ENCODE measurements at regions not wholly inside any gene's neighbourhood (a gene's known extent, or its start where the extent isn't known, plus 50 kb on each side); places are given as distances from the start of the nearest gene placed in this dataset.
"Not testable (repeated sequence)": the region's sequence is repeated elsewhere in the genome, so short reads cannot be mapped to it uniquely, and the experiment has no call there.

DNA sequence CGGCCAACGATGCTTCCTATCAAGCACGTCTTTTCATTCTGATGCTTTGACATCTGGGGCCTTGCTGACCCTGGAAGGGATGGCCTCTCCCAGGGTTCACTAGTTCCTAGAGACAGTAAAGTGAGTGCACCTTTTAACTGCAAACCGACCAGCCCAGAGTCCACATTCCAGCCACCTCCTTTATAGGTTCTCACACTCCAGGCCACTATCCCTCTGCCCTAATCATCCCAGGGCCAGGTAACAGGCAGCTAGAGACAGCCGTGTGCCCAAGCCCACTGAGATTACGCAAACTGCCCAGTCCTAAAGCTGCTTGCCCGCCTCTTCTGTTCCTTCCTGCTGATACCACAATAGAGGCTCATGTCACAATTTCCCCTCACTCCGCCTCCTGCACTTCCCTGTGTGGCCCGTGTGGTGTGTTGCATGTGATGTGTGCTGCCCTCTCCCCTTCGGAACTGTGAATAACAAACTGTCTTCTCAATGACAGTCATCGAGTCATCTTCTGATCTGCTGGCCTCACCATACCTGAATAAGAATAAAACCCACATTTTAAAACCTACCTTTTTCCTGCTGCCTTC is 123.7 kb upstream of the EXOC2 start:
- DNase-seq: no peak

DNA sequence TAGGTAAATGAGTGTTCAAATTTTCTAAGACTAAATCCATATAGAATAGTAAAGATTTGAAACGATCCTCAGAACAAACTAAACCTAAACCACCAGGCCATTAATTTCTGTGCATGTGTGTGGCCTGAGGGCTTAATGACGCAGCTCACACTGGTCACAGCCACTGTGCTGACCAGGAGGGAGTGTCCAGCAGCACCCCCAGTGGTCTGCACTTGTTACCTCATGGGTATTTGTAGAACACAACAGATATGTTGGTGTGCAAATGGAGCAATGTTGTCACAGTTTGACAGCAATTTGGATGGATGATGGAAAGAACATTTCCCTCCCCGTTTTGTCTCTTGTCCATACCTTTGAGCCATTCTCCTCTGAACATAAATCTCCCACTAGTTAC is 122.4 kb upstream of the EXOC2 start:
- DNase-seq: no peak

DNA sequence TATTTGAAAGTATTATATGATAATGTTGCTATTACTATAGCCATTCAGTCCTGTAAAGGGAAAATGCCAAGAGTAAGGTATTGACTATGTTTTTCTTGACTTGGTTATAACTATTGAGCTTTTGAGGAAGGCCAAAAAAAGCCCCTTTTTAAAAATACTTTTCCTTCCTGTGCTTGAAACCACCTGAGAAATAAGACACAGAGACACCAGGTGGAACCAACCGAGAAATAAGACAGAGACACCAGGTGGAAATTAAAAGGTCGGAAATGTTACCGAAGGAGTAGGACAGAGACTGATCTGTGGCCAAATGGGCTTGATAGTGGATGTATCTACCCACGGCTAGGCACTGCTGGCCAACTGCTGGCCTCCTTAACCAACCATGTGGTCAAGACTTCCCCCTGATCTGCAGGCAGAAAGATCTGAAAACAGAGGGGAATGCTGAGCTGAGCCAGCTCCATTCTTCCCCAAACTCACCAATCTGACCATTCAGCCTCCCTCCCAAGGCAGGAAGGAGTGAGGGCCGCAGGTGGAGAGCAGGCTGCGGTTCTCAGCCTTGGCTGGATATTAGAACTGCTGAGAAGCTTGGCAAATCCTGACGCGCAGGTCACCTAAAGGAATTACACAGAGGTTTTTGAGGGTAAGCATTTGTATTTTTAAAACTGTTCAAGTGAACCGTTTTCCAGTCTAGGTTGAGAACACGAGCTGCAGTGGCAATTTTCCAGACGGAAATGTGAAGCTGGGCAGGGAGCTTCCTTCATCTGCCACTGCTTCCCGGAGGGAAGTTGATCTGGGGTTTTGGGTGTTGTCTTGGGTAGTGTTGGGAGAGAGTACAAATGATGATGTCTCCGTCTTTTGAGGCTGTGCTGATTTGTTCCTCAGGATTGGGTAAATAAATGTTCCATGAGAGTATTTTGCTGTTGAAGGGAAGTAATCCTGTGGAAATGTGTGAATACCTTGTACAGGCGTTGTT is 121.7 kb upstream of the EXOC2 start:
- DNase-seq: no peak

DNA sequence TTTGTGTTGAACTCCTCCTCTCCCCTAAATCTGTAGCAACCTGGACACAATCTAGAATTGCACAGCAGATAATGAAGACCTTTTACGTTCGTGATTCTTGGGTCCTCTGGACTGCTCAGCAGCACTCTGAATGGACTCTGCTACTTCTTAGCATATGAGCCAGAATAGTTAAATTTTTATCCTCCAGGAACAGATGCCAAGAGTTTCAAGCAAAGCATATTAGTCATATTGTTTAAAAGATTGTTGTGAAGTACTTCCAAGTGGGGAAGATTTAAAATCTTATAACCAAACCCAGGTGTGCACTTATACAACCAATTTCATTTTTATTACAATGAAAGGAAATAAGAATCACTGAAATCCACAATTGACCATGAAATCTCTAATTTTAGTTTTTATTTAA is 118.9 kb upstream of the EXOC2 start:
- DNase-seq: no peak

DNA sequence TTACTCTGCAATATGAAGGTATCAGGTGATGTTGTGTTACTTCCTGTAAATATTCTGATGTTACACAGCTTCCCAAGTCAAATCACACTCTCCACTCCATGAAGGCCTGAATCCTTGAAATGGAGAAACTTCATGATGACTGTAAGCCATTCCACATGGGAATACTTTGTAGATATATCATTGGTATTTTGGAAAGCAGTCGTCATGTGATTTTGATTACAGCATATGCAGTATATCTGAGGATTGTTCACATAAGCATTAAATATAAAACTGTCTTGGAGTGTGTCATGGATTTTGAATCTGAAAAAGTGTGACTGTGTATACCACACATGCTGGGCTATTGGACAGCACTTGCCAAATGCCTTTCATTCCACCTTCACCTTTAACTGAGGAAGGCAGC is 118.3 kb upstream of the EXOC2 start:
- DNase-seq: no peak

DNA sequence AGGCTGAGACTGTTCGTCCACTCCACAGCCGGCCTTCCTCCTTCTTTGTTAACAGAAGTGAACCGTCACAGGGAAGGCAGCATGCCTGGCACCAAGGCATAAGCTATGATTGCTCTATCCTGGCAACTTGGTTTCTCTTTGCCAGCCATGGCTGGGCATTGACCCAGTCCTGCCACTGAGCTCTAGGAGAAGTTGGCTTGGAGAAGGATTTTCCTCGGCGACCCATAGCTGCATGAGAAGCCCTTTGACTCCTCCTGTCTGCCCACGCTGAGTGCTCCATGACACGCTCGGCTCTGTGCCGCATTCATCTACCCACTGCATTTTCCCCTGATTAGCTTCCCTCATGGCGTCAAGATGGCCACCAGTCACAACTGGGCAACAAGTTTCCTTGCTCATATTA is 111.8 kb upstream of the EXOC2 start:
- DNase-seq: peak in 4 of 51 donors; percentile 12 to 31 (median 14)

DNA sequence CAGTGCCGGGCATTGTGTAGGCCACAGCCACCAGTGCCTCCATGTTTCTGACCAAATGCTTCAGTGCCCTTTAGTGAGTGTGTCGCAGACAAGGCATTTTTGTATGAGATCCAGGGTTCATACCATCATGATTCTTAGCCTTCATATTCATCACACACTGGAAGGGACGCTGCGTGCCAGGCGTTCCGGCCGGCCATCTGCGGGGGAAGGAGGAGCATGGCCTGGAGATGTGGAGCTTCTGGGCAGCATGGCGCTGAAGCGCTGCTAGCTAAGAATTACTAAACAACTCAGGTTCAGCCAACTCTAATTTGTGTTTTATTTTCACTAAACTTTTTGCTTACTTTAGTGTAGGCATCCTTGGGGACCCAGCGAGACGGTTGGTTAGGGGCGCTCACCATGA is 111.4 kb upstream of the EXOC2 start:
- no peak for DNase-seq

DNA sequence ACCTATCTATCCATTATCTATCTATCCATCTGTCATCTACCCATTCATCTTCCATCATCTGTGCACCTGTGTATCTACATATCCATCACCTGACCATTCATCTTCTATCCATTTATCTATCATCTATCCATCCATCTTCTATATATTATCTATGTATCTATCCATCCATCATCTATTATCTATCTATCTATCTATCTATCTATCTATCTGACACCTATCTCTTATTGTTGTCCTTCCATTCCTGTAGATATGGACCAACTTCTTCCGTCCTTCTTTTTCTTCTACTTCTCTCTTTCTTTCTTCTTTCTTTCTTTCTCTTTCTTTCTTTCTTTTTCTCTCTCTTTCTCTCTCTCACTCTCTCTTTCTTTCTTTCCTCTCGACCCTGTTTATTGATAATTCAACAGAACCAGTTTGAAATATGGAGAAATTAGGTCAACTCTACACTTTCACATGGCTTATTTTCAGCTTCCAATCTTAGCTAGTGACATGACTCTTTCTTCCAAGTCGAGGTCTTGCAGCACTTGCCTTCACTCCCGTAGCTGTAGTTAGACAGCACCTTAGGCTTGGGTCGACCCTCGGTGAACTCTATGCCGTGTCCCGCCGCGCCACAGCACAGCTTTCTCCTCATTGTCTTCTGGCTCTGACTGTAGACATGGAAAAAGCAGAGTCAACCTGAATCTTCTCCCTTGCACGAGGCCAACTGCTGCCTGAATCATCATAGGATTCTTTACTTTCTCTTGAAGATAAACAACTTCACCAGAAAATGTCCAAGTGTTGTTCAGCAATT is 110.4 kb upstream of the EXOC2 start:
- no peak for DNase-seq

DNA sequence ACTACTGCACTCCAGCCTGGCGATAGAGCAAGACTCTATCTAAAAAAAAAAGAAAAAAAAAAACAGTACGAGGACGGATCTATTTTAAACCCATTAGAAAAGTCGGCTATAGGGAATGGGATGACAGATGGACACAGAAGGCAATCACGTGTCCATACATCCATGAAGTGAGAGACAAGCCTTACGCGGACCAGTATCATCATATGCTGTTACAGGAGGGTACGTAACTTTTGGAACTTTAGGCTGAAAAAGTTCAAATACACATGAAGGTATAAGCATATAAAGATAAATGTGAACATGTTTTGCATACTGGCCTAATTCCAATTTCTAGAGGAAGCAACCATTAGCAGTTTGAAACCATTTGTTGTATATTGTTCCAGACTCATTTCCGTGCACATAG is 109.8 kb upstream of the EXOC2 start:
- no peak for DNase-seq

DNA sequence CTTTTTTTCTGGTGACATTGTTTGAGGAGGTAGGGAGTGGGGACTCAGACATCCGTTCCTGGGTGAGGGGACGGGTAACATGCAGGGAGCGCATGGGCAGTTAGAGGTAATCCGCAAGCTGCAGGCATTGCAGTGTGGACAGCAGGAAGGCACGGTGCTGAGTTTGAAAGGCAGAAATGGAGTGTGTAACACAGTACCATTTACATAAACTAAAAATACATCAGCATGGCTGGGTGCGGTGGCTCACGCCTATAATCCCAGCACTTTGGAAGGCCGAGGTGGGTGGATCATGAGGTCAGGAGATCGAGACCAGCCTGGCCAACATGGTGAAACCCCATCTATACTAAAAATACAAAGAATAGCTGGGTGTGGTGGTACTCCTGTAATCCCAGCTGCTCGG is 109.3 kb upstream of the EXOC2 start:
- DNase-seq: not testable (repeated sequence)

DNA sequence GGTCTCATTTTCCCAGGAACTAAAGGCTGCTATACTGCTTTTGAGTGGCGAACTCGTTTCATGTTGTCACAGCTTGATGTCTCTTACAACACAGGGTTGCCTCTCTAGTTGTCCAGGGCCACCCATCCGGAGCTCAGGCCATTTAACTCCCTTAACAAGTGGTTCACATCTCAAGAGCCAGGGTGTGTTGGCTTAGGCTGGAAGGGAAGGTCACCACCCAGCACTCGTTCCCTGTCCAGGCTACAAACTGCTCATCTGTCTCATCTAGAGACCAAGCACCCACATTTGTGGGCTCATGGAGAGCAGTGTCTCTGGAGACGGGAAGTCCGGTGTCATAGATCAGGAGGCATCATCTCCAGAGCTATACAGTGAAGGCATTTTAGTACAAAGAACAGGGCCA is 106.8 kb upstream of the EXOC2 start:
- DNase-seq: no peak

DNA sequence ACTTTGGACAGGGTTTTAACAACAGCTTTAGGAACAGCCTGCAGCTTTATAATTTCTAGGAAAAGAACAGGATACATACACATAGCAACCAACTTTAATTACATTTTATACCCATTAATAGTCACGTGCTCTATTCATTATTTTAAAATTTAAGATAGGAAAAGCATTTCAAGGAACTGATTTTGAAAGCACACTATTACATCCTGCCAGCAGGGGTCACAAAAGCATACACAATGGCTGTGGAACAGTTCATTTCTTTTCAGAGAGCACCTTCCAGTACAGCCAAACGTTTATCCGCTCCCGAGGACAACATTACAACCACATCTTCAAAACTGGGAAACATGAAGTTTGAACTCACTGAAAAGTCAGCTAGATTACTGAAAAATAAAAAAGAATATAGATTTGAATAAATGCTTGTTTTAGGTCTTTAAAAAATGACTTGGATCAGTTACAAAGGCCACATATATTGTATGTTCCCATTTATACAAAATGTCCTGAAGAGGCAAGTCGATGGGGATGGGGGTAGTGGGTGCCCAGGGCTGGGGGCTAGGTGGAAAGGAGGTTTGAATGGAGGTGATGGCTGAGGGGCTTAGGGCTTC is 104.6 kb upstream of the EXOC2 start:
- peak in 17 of 51 donors; percentile 1 to 44 (median 8) for DNase-seq

DNA sequence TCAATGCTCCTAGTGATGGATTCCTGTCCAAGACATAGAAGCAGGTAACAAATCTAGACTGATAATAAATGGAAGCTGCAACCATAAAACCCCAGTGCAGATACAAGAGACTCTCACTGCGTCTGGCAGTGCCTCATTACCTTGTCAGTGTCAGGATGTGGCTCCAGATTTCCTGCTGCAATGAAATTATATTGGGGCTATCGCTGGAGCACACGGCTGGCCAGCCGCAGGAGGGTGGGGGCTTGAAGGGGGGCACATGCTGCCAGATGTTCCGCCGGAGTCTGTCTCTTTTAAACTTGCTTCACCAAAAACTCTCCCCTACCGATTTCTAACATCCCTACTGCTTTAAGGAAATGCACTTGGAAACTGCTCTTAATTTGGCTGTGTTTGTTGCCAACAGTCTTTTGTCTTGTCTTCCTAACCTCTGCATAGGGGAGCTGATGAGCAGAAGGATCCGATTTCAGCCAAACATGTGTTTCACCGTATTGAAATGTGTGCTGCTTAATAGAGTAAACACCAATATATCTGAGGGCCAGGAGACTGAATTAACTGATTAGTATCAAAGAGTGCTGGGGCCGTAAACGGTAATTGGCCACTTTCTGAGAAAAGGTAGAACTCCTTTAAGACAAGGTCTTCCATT is 102.2 kb upstream of the EXOC2 start:
- DNase-seq: no peak

DNA sequence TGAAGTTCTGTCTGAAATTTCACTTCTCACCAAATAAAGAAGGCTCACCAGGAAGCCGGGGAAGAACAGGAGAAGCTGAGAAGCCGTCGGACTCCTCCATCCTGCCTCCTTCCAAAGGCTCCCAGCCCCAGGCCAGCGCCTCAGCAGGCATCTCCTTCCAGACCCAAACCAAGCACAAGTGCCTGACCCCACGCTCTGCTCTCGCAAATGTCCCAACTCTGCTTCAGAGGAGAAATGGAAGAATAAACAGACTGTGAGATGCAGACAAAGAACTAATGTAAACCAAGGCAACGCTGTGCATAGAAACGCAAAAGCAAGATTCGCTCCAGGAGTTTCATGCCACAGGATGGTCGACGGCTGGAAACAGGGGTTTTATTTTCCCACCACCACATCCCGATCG is 100.3 kb upstream of the EXOC2 start:
- no peak for DNase-seq

DNA sequence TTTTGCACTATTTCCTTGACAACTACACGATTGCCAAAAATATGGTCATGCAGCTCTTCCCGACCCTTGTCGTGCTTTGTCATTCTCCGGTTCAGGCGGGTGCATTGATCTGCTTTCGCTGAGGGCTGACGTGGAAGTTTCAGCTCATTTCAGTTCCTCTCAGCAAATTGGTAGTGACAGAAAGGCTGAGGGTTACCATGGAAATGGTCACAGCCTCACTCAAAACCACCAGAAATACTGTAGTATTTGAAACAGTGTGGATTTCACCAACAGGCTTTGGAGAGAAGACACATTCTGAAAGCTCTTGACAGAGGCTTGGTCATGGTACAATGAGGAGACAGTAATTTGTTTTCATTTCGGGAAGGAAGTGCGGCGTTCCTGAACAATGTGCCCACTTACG is 99.7 kb upstream of the EXOC2 start:
- peak in 1 of 51 donors; percentile 6 for DNase-seq

DNA sequence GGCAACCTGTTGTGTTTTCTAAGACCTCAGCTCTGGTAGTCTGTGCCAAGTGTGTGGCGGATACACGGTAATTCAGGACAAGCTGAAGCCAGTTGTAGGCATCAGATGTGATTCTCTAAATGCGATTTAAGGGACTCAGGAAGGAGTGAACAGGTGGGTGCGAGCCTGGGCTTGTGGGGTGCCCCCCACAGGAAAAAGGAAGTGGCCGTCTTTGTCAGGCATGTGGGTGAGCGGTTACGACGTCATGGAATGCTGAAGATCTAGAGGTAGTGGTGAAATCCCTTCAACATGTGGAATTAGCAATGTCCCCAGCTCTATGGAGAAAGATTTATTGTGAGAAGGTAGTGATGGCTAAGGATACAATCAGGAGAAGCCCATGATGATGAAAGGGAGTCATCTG is 95.1 kb upstream of the EXOC2 start:
- no peak for DNase-seq

DNA sequence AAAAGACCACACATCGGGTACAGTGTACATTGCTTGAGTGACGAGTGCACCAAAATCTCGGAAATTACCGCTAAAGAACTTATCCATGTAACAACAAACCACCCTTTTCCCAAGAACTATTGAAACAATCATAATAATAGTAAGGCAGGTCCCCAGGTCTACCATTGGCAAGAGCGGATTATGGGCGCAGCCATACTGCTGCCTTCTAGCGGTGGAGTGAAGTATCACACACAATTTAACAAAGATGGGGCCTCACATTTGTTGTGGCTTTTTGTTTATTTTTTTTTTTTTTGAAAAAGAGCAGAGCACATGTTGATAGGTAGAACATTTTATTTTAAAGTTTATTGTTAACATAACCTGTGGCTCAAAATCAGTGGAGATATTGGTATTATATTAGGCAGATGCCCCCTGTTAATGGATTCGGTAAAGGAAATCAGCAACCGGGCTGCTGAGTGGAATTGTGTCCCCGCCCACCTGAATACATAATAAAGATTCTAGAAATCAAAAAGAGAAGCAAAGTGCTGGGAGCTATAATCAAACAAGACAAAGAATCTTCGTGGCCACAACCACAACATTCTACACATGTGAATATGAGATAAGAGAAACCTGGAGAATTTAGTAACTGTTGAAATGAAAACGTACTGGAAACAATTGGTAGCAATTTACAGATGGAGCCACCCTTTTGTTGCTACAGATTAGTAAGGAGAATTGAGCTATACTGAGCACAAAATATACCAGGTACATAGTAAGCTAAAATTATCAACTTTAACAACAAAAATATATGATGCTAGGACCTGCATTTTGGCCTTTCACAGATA is 94.2 kb upstream of the EXOC2 start:
- no peak for DNase-seq

DNA sequence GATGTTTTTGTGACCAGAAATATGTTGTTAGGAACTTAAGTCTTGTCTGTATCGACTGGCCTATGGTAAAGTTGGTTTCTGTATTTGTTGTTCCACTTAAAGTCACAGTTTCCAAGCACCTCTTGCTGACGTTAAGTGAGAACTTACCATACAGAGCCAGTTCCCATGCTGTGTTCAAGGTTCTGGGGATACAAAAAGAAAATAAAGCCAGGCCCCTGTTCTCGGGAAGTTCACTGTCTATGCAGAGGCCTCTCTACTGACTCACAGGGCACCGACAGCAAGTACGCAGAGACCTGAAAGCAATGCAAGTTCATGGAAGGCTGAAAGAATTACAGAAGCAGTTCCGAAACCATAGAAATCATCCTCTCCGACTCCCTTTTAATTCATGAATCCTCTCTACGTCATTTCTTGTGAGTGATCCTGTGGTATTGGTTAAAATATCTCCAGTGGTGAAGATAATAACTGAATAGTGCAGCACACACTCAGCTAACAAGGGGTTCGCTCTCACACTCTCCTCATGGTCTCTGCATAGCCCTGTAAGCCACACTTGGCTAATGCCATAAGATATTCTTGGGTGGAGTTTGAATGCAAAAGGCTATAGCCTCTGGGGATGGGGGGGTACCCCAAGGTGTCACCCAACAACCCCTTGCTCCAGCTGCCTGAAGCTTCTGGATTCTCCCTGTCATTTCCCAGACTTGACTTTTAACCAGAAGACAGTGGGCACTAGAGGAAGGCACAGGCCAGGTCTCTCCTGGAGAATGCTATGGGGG is 91.2 kb upstream of the EXOC2 start:
- no peak for DNase-seq

DNA sequence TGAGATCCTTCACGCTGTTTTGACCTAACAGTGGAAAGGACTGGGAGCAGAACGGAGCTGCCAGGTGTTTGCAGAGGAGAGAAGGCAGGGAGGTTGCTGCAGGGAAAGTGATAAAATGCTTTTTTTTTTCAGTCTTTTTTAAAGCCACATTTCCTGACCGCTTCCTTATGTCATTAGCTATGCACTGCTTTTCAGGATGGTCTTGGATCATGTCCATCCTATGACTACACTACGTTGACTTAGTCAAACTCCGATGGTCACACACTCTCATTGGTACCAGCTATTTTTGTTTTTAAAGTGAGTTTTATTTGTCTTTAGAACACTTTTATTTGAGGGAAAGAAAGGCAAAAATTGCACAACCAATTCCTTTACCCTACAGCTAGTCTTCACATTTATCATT is 89.2 kb upstream of the EXOC2 start:
- no peak for DNase-seq
